ENCODE measurements at regions not wholly inside any gene's neighbourhood (a gene's known extent, or its start where the extent isn't known, plus 50 kb on each side); places are given as distances from the start of the nearest gene placed in this dataset.

DNA sequence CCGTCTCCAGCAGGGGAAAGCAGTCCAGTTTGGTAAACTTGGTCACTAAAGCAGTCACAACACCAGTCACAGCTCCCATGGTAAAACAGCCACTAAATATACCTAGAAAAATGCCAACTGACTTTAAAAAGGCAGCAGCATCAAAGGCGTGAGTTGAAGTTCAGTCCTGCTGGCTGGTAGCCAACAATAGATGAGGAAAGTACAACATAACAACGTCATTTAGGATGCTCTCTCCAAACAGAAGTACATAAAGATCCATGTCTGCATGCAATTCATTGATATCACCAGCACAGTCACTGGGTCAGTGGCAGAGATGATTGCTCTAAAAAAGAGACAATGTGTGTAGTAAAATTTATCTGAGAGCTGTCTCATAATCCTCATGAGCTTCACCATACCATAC is 59.3 kb upstream of the TMPO start:
- H3K4me3 ChIP-seq (ENCODE audit: low read depth, low read length), result no peak overlapping the region
- TF ChIP-seq, protein P1, sequence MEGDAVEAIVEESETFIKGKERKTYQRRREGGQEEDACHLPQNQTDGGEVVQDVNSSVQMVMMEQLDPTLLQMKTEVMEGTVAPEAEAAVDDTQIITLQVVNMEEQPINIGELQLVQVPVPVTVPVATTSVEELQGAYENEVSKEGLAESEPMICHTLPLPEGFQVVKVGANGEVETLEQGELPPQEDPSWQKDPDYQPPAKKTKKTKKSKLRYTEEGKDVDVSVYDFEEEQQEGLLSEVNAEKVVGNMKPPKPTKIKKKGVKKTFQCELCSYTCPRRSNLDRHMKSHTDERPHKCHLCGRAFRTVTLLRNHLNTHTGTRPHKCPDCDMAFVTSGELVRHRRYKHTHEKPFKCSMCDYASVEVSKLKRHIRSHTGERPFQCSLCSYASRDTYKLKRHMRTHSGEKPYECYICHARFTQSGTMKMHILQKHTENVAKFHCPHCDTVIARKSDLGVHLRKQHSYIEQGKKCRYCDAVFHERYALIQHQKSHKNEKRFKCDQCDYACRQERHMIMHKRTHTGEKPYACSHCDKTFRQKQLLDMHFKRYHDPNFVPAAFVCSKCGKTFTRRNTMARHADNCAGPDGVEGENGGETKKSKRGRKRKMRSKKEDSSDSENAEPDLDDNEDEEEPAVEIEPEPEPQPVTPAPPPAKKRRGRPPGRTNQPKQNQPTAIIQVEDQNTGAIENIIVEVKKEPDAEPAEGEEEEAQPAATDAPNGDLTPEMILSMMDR (conservative IDR thresholded peaks at IDR 0.05; ENCODE audit: low read depth, low read length), result no peak
- no peak for DNase-seq (ENCODE audit: low read depth)

DNA sequence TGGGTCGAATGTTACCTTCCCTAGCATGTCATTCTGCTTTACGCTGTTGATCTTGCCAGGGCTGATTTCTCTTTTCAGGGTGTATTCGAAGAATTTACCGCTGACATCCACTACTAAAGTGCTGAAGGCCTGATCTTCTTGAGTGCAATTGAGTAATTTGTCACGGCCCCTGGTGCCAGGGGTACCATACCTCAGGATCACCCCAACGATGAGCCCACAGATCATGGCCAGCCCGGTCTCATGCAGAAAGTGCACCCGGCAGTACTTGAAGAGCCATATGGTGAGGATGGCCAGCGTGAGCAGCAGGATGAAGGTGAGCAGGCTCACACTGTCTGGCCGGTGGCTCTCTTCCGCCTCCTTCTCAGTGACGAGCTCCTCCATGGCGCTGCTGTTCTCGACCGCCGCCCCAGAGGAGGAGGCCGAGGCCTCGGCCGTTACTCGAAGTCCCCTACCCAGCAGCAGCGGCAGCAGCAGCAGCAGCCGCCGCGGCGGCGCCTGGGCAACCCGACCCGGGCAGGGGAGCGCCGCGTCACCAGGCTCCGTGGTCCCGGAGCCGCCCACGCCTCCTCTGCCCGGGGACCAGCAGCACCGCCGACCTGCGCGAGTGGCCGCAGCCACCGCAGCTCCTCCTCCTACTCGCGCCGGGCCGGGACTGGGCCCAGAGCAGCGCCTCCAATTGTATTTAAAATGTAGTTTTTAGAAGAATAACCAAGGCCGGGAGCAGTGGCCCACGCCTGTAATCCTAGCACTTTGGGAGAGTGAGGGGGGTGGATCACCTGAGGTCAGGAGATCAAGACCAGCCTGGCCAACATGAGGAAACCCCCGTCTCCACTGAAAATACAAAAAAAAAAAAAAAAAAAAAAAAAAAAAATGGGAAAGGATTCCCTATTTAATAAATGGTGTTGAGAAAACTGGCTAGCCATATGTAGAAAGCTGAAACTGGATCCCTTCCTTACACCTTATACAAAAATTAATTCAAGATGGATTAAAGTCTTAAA is 58.5 kb upstream of the TMPO start:
- TF ChIP-seq, protein P1 (conservative IDR thresholded peaks at IDR 0.05; ENCODE audit: low read depth, low read length), result no peak
- DNase-seq (ENCODE audit: low read depth), result no peak
- peak overlapping the region; percentile 57 for H3K4me3 ChIP-seq (ENCODE audit: low read depth, low read length)

DNA sequence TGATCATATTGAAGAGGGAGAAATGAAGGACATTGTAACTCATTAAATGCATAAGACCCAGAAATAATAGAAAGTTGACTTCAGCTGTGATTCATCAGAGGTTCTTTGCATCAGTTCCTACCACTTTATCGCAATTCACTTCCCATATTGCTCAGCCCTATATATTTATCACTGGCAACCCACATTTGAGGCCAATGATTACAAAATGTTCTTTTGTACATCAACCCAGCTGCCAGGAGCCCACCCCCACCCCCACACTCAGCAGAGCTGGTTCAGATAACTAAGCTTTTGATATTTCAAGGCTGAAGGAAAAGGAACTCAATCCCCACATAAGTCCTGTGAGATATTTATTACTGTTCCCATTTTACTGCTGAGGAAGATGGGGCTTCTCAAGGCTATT is 51.2 kb upstream of the TMPO start:
- no peak overlapping the region for H3K4me3 ChIP-seq (ENCODE audit: low read depth, low read length)
- no peak for DNase-seq (ENCODE audit: low read depth)
- TF ChIP-seq, protein P1 (conservative IDR thresholded peaks at IDR 0.05; ENCODE audit: low read depth, low read length), result no peak

DNA sequence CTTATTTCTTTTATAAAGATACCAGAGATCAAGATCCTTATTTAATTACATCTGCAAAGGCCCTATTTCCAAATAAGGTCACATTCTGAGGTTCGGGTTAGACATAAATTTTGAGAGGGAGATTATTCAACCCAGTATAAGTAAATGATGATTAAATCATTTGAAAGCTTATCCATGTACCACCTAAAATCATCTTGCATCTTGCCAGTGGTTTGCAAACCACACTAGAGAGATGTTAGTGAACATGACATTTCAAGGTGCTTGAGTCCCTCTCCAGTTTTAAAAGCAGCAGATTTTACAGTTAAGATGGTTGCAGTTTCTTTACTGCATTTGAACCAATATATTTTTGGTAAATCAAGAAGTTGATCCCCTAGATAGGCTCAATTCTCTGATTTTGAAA is 49.9 kb upstream of the TMPO start:
- TF ChIP-seq, protein P1 (conservative IDR thresholded peaks at IDR 0.05; ENCODE audit: low read depth, low read length), result no peak
- no peak overlapping the region for H3K4me3 ChIP-seq (ENCODE audit: low read depth, low read length)
- DNase-seq (ENCODE audit: low read depth), result no peak

Data from epithelial cell of proximal tubule (primary cell).